Endothelial cell (in vitro differentiated cells): ENCODE measurements at regions not wholly inside any gene's neighbourhood (a gene's known extent, or its start where the extent isn't known, plus 50 kb on each side); places are given as distances from the start of the nearest gene placed in this dataset.

ENCODE experiments used
- DNase-seq: peaks from one replicate; pipeline ENCODE4 v3.0.0; 2021; ENCODE audit warnings: low spot score
- H3K27ac Mint-ChIP-seq: one replicate; pipeline ENCODE4 v1.8.0; 2021; ENCODE audit warnings: mixed read lengths, inconsistent platforms; ENCODE audit not compliant: unreplicated experiment
- H3K27me3 Mint-ChIP-seq: one replicate; pipeline ENCODE4 v1.8.0; 2021; ENCODE audit warnings: mild to moderate bottlenecking, moderate library complexity, mixed read lengths, inconsistent platforms; ENCODE audit not compliant: unreplicated experiment
- H3K36me3 Mint-ChIP-seq: one replicate; pipeline ENCODE4 v1.8.0; 2021; ENCODE audit warnings: mild to moderate bottlenecking, low read depth, mixed read lengths, inconsistent platforms; ENCODE audit not compliant: unreplicated experiment
- H3K4me1 Mint-ChIP-seq: one replicate; pipeline ENCODE4 v1.8.0; 2021; ENCODE audit warnings: mild to moderate bottlenecking, mixed read lengths, inconsistent platforms; ENCODE audit not compliant: unreplicated experiment
- H3K4me3 Mint-ChIP-seq: one replicate; pipeline ENCODE4 v1.8.0; 2021; ENCODE audit warnings: mild to moderate bottlenecking, mixed read lengths, inconsistent platforms; ENCODE audit not compliant: unreplicated experiment
- H3K9me3 Mint-ChIP-seq: one replicate; pipeline ENCODE4 v1.8.0; 2021; ENCODE audit warnings: mixed read lengths, inconsistent platforms; ENCODE audit not compliant: unreplicated experiment
- CTCF ChIP-seq: fragments of 200-600 bp; sonication (generic); IDR thresholded peaks from one replicate; pipeline ENCODE4 v1.5.0; 2021; ENCODE audit warnings: antibody characterized with exemption; ENCODE audit not compliant: unreplicated experiment

- TF ChIP-seq CTCF: no peak
- H3K4me1 Mint-ChIP-seq: no peaks in the 10 kb centered on the region
- DNase-seq: no peak
- no peaks in the 10 kb centered on the region for H3K36me3 Mint-ChIP-seq
- no peak overlapping the region for H3K27ac Mint-ChIP-seq
- H3K9me3 Mint-ChIP-seq: no peaks in the 10 kb centered on the region
- no peak overlapping the region for H3K4me3 Mint-ChIP-seq
- no peaks in the 10 kb centered on the region for H3K27me3 Mint-ChIP-seq
These were observed 120.7 kb upstream of the TMPRSS15 start for GRCh38 chr21:18524097-18524880.

GRCh38 chr21:18529254-18529653 is 125.7 kb upstream of the TMPRSS15 start:
- Mint-ChIP-seq H3K4me1 (no peaks in the 10 kb centered on the region), H3K9me3 (no peaks in the 10 kb centered on the region), H3K4me3 (no peak overlapping the region), H3K36me3 (no peaks in the 10 kb centered on the region), H3K27ac (no peak overlapping the region), H3K27me3 (no peaks in the 10 kb centered on the region)
- no peak for TF ChIP-seq CTCF
- no peak for DNase-seq

DNA sequence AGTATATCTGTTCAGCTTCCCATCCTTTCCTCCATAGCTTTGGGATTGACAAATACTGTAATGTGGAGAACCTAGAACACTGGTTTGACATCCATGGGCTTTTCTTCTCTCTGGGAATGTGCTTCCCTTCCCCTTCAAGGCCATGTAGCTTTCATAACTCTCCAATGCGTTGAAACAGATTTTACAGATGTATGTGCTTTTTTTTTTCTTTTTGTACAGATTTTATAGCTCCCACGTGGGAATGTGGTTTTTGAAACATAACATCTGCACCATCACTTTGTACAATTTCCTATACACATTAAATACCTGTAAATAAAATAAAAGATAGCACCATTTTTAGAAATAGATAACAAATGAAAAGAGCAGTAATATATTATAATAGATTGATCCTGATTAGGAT is 138.5 kb upstream of the TMPRSS15 start:
- DNase-seq: no peak
- no peaks in the 10 kb centered on the region for H3K36me3 Mint-ChIP-seq
- no peak overlapping the region for H3K4me3 Mint-ChIP-seq
- no peak for TF ChIP-seq CTCF
- no peak overlapping the region for H3K27ac Mint-ChIP-seq
- no peaks in the 10 kb centered on the region for H3K9me3 Mint-ChIP-seq
- no peaks in the 10 kb centered on the region for H3K4me1 Mint-ChIP-seq
- no peaks in the 10 kb centered on the region for H3K27me3 Mint-ChIP-seq

GRCh38 chr21:18545908-18546307 is 142.3 kb upstream of the TMPRSS15 start:
- Mint-ChIP-seq H3K4me1 (no peaks in the 10 kb centered on the region), H3K4me3 (no peak overlapping the region), H3K27ac (no peak overlapping the region), H3K36me3 (no peaks in the 10 kb centered on the region), H3K9me3 (no peaks in the 10 kb centered on the region), H3K27me3 (no peaks in the 10 kb centered on the region)
- TF ChIP-seq CTCF: no peak
- DNase-seq: no peak

- no peaks in the 10 kb centered on the region for H3K4me1 Mint-ChIP-seq
- no peak overlapping the region for H3K27ac Mint-ChIP-seq
- H3K36me3 Mint-ChIP-seq: no peaks in the 10 kb centered on the region
- no peak for DNase-seq
- no peaks in the 10 kb centered on the region for H3K27me3 Mint-ChIP-seq
- H3K4me3 Mint-ChIP-seq: no peak overlapping the region
- no peak for TF ChIP-seq CTCF
- H3K9me3 Mint-ChIP-seq: no peaks in the 10 kb centered on the region
These were observed 143.8 kb upstream of the TMPRSS15 start for GRCh38 chr21:18547347-18547746.
